ENCODE measurements at regions not wholly inside any gene's neighbourhood (a gene's known extent, or its start where the extent isn't known, plus 50 kb on each side); places are given as distances from the start of the nearest gene placed in this dataset.

GRCh38 chr10:88081457-88082054 is 218.1 kb downstream of the PTEN start:
- no peak for DNase-seq (ENCODE audit: extremely low read depth, low read depth)

DNA sequence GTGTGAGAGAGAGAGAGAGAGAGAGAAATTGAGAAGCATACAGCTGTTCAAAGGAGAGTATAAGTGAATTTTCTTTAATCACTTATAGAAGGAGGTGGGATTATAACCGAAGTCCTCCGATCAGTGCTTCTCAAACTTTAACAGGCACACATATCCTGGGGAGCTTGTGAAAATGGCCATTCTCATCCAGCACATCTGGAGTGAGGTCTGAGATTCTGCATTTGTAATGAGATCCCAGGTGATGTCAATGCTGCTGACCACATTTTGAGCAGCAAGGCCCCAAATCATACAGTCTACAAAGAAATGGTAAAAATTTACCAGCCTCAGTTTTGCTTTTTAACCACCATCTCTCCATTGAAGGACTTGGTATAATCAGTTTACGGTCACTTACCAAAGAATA is 219.0 kb downstream of the PTEN start:
- DNase-seq (ENCODE audit: extremely low read depth, low read depth), result no peak

DNA sequence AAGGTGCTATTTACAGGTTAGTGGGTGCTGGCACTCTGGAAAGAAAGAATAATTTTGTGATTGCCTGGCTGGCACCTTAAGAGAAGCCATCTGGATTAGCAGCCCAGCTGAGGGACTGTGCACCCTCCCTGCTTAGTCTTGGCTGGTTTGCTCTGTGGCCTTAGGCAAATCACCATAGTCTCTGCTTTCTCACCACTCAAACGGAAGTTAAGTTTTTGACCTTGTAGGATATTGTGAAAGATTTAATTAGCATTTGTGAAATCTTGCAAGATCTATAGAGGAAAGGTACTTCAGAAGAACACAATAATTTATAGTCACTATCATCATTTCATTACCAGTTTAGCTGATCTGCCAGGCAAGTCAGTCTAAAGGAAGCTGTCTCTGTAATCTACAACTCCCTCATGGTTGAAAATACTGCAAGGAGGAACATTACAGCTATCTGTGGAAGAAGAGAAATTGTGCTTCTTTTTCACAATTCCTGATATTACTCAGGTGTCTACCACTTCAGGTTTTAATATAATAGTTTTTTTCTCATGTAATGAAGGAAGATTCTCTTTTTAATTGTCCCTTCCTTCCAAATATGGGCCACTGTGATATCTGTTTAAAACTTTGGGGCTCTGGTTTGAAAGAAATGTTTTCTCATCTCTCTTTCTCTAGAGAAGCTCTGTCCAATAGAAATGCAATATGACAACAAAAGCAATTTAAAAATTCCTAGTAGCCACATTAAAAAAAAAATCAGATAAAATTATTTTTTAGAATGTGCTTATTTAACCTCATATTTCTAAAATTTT is 219.6 kb downstream of the PTEN start:
- DNase-seq (ENCODE audit: extremely low read depth, low read depth), result no peak

GRCh38 chr10:88083597-88083989 is 220.2 kb downstream of the PTEN start:
- no peak for DNase-seq (ENCODE audit: extremely low read depth, low read depth)

DNA sequence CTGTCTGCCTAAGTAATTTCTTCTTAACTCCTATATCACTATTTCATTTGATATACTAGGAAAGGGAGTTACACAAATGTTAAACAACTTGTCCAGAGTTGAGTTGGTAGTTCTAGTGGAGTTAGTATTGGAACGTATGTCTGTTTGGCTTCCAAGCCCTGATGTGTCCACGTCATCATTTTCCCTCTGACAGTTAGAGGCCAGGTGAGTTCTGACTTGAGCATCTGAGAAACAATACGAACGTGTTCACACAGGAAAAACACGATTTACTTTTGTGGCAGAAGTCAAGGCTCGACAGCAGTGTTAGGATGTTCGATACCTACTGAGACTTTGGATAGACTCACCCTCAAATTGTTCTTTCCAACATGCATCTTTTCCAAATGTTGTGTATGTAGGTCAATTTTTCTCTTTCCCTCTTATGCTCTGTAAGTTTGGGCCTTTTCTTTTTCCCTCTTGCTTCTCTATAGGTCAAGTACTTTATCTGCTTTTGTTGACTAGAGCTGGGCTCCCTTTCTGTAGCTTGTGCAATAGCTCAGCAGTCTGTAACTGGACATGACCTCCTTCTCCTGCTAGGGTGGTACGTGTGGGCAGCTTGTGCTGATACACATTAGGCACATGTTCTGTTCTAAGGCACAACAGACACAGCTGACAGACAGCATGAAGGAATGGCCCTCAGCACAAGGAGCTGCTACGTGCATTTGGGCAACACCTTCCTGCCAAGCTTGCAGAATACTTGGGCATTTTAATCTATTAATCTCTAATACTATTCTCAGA is 222.9 kb downstream of the PTEN start:
- DNase-seq (ENCODE audit: extremely low read depth, low read depth), result no peak

- DNase-seq (ENCODE audit: extremely low read depth, low read depth), result no peak
Observed at GRCh38 chr10:88088441-88089340, 225.3 kb downstream of the PTEN start.

- no peak for DNase-seq (ENCODE audit: extremely low read depth, low read depth)
Observed at GRCh38 chr10:88089498-88089897, 226.1 kb downstream of the PTEN start.

GRCh38 chr10:88090568-88091214 is 227.3 kb downstream of the PTEN start:
- DNase-seq (ENCODE audit: extremely low read depth, low read depth), result no peak

DNA sequence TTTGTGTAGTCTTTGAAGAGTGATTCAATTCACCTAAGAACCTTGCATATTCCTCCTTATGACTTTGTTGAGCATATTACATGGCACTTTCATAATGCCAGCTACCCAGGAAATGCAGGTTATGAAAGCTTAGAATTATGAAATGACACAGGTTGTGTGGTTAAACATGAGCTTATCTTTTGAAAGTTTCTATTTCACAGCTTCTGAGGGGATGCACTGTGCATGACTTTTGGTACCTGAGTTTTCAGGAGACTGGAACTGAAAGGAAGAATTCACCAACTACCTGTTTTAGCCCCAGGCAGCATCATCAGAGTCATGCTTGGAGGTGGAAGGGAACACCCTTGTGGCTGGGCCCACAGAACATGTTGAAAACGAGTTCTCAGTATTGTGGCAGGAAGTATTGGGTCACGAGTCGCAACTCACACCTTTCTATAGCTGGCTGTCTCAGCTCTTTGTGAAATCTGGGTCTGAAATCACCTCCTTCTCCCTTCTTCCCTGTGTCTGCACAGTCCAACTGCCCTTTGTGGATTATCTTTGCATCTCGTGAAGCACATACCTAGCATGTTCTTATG is 228.2 kb downstream of the PTEN start:
- no peak for DNase-seq (ENCODE audit: extremely low read depth, low read depth)

DNA sequence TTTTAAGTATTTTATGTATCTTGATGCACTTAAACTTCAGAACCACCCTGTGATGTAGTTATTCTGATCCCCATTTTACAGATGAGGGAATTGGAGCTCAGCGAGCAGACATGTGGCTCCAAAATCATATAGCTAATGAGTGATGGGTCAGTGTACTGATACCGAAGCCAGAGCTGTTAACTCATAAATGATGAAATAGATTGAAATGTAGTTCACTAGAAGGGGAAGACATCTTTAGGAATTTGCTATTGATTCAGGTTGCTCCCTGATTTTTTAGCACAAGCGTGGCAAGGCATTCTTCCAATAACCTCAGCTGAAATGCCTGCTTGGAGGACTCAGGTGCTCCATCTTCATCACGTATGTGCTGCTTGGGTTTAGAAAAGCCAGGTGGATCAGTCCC is 228.8 kb downstream of the PTEN start:
- no peak for DNase-seq (ENCODE audit: extremely low read depth, low read depth)

GRCh38 chr10:88092973-88093372 is 229.5 kb downstream of the PTEN start:
- DNase-seq (ENCODE audit: extremely low read depth, low read depth), result no peak

- DNase-seq (ENCODE audit: extremely low read depth, low read depth), result no peak
Observed at GRCh38 chr10:88094795-88095194, 231.4 kb downstream of the PTEN start.

DNA sequence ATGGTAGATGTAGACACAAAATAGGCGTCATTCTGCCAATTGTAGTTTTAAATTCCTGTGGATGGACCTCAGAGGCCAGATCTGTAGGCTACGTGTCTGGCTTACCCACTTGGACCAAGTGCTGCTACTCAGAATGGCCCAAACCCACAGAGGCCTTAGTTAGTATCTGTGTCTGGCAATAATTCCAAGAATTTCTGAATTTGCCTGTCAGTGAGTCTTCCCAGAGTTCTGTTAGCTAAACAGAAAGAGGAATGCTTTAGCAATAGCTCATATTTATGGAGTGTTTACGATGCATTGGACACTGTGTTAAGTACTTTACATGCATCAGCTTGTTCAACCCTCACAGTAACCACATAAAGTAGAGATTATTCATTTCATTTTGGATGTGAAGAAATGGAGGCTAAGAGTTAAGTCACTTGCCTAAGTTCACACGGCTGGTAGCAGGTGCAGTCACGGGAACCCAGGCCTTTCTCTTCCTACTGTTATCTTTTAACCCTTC is 231.8 kb downstream of the PTEN start:
- no peak for DNase-seq (ENCODE audit: extremely low read depth, low read depth)

DNA sequence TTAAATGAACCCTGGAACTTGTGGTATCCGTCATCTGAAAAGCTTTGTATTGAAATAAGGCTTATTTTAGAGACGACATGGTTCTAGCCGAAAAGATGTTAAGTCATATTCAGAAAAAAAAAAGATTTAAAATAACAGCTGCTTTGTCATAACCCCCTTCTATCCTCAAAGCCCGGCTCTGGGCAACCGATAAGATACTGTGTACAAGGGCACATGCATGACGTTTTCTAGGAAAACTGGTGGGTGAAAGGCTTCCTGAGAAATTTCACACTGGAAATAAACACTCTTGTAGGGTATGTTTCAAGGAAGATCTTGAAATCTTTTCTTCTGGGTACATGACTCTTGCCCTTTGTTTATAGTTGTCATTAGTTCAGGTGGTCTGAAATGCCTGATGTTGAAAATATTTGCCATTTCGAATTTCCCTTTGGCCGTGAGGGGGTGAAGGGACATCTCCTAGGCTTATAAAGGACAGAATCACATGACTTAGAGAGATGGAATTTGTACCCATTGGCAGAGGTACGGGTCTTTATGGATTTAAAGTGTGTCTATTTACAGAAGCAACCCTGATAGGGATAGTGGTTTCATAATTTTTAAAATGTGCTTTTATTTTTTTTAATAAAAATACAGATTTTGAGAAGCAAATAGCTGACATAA is 232.5 kb downstream of the PTEN start:
- DNase-seq (ENCODE audit: extremely low read depth, low read depth), result no peak

DNA sequence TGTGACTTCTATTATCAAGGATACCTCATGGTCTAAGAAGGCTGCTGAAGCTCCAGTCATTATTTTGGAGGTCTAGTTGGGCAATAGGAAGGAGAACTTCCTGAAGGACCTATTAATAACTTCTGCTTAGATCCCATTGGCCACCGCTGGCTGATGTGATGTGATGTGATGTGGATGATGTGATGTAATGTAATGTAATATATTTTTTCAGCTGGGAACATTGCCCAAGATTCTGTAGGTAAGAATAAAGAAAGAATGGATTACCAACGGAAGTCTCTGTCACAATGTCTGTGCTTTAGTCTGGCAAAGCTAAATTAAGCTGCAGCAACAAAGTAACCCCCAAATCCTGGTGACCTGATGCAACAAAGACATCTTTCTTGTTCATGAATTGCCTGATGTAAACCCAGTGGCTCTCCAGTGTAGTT is 233.7 kb downstream of the PTEN start:
- DNase-seq (ENCODE audit: extremely low read depth, low read depth), result no peak

DNA sequence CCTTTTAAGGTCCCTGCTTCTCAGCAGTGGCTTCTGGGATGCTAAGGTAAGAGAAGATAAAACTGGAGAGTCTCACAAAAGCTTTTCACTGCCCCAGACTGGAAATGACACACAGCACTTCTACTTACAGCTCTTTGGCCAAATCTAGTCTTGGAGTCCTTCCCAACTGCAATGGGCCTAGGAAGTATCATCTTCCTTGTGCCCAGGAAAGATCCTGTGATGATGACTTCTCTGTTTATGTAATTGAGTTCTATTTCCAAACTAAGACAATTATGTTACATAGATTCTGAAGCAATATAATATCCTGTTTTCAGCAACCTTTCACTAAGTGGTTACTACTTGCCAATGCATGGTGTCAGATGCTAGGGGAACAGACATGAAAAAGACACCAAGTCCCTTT is 234.1 kb downstream of the PTEN start:
- no peak for DNase-seq (ENCODE audit: extremely low read depth, low read depth)

DNA sequence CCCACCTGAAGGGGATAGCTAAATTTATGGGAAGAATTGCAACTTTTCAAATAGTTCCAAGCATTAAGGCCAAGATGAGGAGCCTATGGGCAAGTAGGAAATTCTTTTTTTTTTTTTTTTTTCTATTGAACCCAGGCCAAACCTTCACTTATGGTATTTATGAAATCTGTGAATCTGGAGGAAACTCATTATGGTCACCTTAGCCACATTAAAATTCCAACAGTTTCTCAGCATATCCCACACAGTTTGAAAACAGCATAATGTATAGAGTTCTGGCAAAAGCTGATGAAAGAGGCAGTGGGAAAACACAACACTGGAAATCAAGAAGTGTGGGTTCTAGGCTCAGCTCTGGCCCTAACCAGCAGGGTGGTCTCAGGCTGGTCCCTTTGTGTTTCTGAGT is 236.9 kb downstream of the PTEN start:
- no peak for DNase-seq (ENCODE audit: extremely low read depth, low read depth)

DNA sequence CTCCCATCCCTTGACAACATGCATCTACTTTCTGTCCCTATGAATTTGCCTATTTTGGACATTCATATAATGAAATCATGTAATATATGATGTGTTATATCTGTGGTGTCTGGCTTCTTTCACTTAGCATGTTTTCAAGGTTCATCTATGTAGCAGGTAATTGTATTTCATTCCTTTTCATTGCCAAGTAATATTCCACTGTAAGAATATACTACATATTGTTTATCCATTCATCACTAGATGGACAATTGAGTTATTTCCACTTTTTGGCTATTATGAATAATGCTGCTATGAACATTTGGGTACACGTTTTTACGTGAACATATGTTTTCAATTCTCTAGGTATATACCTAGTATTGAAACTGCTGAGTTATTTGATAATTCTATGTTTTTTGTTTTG is 238.2 kb downstream of the PTEN start:
- DNase-seq (ENCODE audit: extremely low read depth, low read depth), result no peak

GRCh38 chr10:88103576-88103975 is 240.2 kb downstream of the PTEN start:
- no peak for DNase-seq (ENCODE audit: extremely low read depth, low read depth)
